Neural crest cell (in vitro differentiated cells): ENCODE measurements at regions not wholly inside any gene's neighbourhood (a gene's known extent, or its start where the extent isn't known, plus 50 kb on each side); places are given as distances from the start of the nearest gene placed in this dataset.

Experiments used
- DNase-seq: peaks from one replicate; pipeline ENCODE4 v3.0.0; 2021; ENCODE audit warnings: low read depth, mixed read lengths, low spot score
- H3K27ac Mint-ChIP-seq: one replicate; pipeline ENCODE4 v1.8.0; 2021; ENCODE audit warnings: mild to moderate bottlenecking, mixed read lengths; ENCODE audit not compliant: unreplicated experiment
- H3K27me3 Mint-ChIP-seq: 2 replicates; pipeline ENCODE4 v1.8.0; 2021; ENCODE audit warnings: low read depth, mild to moderate bottlenecking, mixed read lengths
- H3K36me3 Mint-ChIP-seq: 2 replicates; pipeline ENCODE4 v1.8.0; 2021; ENCODE audit warnings: low read depth, mild to moderate bottlenecking, mixed read lengths
- H3K4me1 Mint-ChIP-seq: 2 replicates; pipeline ENCODE4 v1.8.0; 2021; ENCODE audit warnings: mixed read lengths
- H3K4me3 Mint-ChIP-seq: one replicate; pipeline ENCODE4 v1.8.0; 2021; ENCODE audit warnings: mild to moderate bottlenecking, mixed read lengths
- H3K9me3 Mint-ChIP-seq: 2 replicates; pipeline ENCODE4 v1.8.0; 2021; ENCODE audit warnings: mixed read lengths
- TF ChIP-seq, protein P1 (sequence below): fragments of 200-600 bp; sonication (generic); conservative IDR thresholded peaks from 2 replicates; pipeline ENCODE4 v1.5.0; 2021; ENCODE audit warnings: antibody characterized with exemption, mild to moderate bottlenecking

DNA sequence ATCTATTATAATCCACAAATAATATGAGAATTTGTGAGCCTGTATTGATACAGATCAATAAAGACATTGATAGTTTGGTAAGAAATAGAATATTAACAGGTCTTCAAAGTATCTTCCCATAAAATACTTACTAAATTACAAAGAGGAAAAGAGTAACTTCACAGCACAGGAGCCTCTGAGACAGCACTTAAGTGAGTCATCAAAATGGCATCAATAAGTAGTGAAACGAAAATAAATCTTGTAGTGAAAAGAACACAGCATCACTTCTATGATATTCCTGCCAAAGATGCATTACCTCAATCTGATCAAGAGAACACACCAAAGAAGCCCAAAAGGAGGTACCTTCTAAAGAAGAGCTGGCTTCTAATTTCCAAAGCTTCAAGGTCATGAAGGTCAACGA is 116.4 kb downstream of the CBLN2 start:
- TF ChIP-seq, protein P1, sequence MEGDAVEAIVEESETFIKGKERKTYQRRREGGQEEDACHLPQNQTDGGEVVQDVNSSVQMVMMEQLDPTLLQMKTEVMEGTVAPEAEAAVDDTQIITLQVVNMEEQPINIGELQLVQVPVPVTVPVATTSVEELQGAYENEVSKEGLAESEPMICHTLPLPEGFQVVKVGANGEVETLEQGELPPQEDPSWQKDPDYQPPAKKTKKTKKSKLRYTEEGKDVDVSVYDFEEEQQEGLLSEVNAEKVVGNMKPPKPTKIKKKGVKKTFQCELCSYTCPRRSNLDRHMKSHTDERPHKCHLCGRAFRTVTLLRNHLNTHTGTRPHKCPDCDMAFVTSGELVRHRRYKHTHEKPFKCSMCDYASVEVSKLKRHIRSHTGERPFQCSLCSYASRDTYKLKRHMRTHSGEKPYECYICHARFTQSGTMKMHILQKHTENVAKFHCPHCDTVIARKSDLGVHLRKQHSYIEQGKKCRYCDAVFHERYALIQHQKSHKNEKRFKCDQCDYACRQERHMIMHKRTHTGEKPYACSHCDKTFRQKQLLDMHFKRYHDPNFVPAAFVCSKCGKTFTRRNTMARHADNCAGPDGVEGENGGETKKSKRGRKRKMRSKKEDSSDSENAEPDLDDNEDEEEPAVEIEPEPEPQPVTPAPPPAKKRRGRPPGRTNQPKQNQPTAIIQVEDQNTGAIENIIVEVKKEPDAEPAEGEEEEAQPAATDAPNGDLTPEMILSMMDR, result no peak
- Mint-ChIP-seq H3K27me3 (peaks cover 11% of the 10 kb centered on the region), H3K36me3 (no peaks in the 10 kb centered on the region)

DNA sequence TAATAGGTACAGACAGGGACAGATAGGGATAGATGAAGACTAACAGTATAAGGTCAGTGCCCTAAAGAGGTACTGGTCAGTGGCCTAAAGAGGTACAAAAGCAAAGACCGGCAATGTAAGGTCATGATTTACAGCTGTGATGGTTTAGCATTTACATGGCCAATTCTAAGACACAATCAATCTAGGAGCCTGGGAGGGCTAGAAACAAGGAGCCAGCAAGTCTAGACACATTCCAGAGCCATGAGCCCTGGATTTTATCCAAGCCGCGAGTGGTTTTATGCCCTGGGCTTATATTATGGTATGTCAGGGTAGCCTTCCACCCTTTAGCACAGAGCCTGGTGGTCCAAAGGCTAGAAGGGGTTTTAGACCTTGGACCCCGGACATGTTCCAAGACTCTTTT is 124.2 kb downstream of the CBLN2 start:
- H3K36me3 Mint-ChIP-seq, result no peaks in the 10 kb centered on the region
- peaks cover 2% of the 10 kb centered on the region for H3K27me3 Mint-ChIP-seq
- no peak overlapping the region for H3K27ac Mint-ChIP-seq
- TF ChIP-seq, protein P1, result no peak
- H3K4me3 Mint-ChIP-seq, result no peak overlapping the region
- H3K9me3 Mint-ChIP-seq, result peaks cover 17% of the 10 kb centered on the region
- no peak for DNase-seq
- H3K4me1 Mint-ChIP-seq, result no peaks in the 10 kb centered on the region

More for the DNA sequence above, 116.4 kb downstream of the CBLN2 start:
- H3K9me3 Mint-ChIP-seq, result peaks cover 3% of the 10 kb centered on the region
- DNase-seq, result no peak
- H3K4me3 Mint-ChIP-seq, result no peak overlapping the region
- H3K27ac Mint-ChIP-seq, result no peak overlapping the region
- no peaks in the 10 kb centered on the region for H3K4me1 Mint-ChIP-seq

DNA sequence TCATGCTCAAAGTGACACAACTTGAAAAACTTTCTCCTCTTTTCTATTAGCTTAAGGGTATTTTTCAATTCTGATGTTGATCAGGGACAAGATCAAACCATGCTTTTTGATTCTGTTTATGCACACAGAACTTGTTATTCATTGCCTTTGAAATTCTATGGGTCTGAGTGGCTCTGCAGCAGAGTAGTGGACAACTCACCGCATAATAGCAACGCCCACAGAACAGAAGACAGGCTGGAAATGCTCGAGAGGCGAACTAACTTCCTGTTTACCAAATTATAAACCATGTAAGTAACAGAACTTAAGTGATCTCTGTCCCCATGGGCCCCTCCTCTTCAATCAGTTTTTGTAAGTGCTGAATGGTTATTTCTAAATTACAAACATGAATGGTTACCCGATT is 131.2 kb downstream of the CBLN2 start:
- no peak for DNase-seq
- H3K4me3 Mint-ChIP-seq, result no peak overlapping the region
- no peak overlapping the region for H3K27ac Mint-ChIP-seq

DNA sequence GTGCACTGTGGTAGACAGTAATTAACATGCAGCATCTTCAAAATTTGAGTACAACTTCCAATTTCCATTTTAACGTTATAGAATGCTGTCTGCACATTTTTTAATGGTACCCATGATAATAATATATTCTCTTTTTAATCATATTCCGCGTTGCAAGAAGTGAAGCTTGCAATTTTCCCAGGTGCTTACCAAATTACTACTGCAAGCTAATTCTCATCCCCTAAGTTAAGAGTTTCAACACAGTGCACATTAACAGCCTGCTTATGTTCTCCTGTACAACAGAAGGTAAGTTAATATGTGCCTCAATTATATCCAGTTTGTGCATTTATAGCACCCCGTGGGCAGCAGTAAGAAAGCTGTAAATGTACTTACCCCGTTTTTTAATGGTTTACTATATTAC is 132.9 kb downstream of the CBLN2 start:
- peaks cover 7% of the 10 kb centered on the region for H3K4me1 Mint-ChIP-seq

More for the DNA sequence above, 131.2 kb downstream of the CBLN2 start:
- H3K9me3 Mint-ChIP-seq, result peaks cover 5% of the 10 kb centered on the region
- peaks cover 7% of the 10 kb centered on the region for H3K4me1 Mint-ChIP-seq
- H3K27me3 Mint-ChIP-seq, result no peaks in the 10 kb centered on the region
- TF ChIP-seq, protein P1, result no peak
- H3K36me3 Mint-ChIP-seq, result no peaks in the 10 kb centered on the region

DNA sequence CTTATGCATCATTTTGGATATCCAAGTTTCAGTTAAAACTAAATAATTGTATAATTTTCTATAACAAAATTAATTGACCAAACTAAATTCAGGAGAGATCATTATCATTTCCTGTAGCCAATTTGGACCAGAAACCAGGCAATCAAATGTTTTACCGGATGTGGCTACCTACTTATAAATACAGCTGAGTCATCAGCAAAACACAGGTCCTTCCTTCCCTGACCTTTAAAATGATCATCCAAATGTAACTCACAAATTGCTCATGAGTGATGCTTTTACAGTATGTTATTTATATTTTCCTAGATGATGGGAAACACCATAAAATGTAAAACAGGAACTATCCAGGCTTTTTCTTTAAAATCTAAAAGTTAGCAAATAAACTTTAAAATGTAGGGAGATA is 133.7 kb downstream of the CBLN2 start:
- Mint-ChIP-seq H3K27ac (no peak overlapping the region), H3K9me3 (peaks cover 6% of the 10 kb centered on the region), H3K27me3 (no peaks in the 10 kb centered on the region), H3K4me1 (peaks cover 7% of the 10 kb centered on the region), H3K36me3 (no peaks in the 10 kb centered on the region), H3K4me3 (no peak overlapping the region)
- TF ChIP-seq, protein P1, result no peak
- no peak for DNase-seq

More for the DNA sequence above, 132.9 kb downstream of the CBLN2 start:
- Mint-ChIP-seq H3K27me3 (no peaks in the 10 kb centered on the region), H3K9me3 (peaks cover 4% of the 10 kb centered on the region), H3K27ac (no peak overlapping the region), H3K4me3 (no peak overlapping the region), H3K36me3 (no peaks in the 10 kb centered on the region)
- TF ChIP-seq, protein P1, result no peak
- no peak for DNase-seq

DNA sequence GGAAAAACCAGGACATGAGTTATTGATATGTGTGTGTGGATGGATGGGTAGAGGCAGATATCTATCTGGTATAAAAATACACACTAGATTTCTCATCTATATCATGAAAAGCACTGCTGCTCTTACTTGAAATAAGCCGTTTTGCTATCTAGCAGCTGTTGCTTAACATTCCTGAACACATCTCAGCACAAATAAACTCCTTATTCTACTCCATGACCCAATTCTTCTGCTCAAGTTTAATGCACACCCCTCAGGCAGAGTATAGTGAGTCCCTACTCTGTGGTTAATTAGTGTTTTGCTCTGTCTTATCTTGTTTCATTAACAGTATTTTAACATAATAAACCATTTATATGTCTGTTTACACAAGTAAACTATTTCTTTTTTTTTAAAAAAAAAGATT is 134.2 kb downstream of the CBLN2 start:
- Mint-ChIP-seq H3K4me1 (peaks cover 7% of the 10 kb centered on the region), H3K36me3 (no peaks in the 10 kb centered on the region), H3K9me3 (peaks cover 6% of the 10 kb centered on the region), H3K27ac (peak overlapping the region; percentile 91), H3K27me3 (no peaks in the 10 kb centered on the region), H3K4me3 (no peak overlapping the region)
- TF ChIP-seq, protein P1, result no peak
- DNase-seq, result no peak
